GM18505 (cell line): ENCODE measurements at regions not wholly inside any gene's neighbourhood (a gene's known extent, or its start where the extent isn't known, plus 50 kb on each side); places are given as distances from the start of the nearest gene placed in this dataset.
"Not testable (repeated sequence)": the region's sequence is repeated elsewhere in the genome, so short reads cannot be mapped to it uniquely, and the experiment has no call there.

Source experiments
- ATAC-seq: cut with Tn5 transposase; IDR thresholded peaks from one replicate; pipeline ENCODE4 v1.9.1; 2021; ENCODE audit not compliant: unreplicated experiment
- POLR2A ChIP-seq: IDR thresholded peaks from 4 replicates; pipeline ENCODE4 v1.6.1; 2011; ENCODE audit warnings: borderline replicate concordance; ENCODE audit not compliant: insufficient read depth, insufficient read length; ENCODE audit errors: extremely low read depth

GRCh38 chr9:108262836-108263235 is 593.0 kb downstream of the ACTL7B start:
- no peak for TF ChIP-seq POLR2A
- no peak for ATAC-seq

- no peak for TF ChIP-seq POLR2A
Observed at GRCh38 chr9:108259917-108260675, 595.7 kb downstream of the ACTL7B start.

GRCh38 chr9:108258640-108259039 is 597.1 kb downstream of the ACTL7B start:
- ATAC-seq: no peak

More at GRCh38 chr9:108259917-108260675, 595.7 kb downstream of the ACTL7B start:
- no peak for ATAC-seq

GRCh38 chr9:108257382-108257781 is 598.4 kb downstream of the ACTL7B start:
- no peak for ATAC-seq
- no peak for TF ChIP-seq POLR2A

More at GRCh38 chr9:108258640-108259039, 597.1 kb downstream of the ACTL7B start:
- no peak for TF ChIP-seq POLR2A

GRCh38 chr9:108254236-108254635 is 601.5 kb downstream of the ACTL7B start:
- no peak for TF ChIP-seq POLR2A

GRCh38 chr9:108247391-108247790 is 608.4 kb downstream of the ACTL7B start:
- not testable (repeated sequence) for ATAC-seq

More at GRCh38 chr9:108254236-108254635, 601.5 kb downstream of the ACTL7B start:
- ATAC-seq: no peak

GRCh38 chr9:108245901-108246300 is 609.9 kb downstream of the ACTL7B start:
- ATAC-seq: no peak
- TF ChIP-seq POLR2A: no peak

GRCh38 chr9:108245331-108245730 is 610.5 kb downstream of the ACTL7B start:
- no peak for ATAC-seq
- no peak for TF ChIP-seq POLR2A

- no peak for TF ChIP-seq POLR2A
- no peak for ATAC-seq
Observed at GRCh38 chr9:108244686-108245085, 611.1 kb downstream of the ACTL7B start.

- no peak for TF ChIP-seq POLR2A
- ATAC-seq: no peak
Observed at GRCh38 chr9:108241384-108242073, 614.3 kb downstream of the ACTL7B start.

GRCh38 chr9:108239696-108240321 is 616.0 kb downstream of the ACTL7B start:
- no peak for ATAC-seq
- TF ChIP-seq POLR2A: no peak

- ATAC-seq: no peak
- TF ChIP-seq POLR2A: no peak
Observed at GRCh38 chr9:108235609-108236008, 620.2 kb downstream of the ACTL7B start.

- no peak for TF ChIP-seq POLR2A
- no peak for ATAC-seq
Observed at GRCh38 chr9:108234811-108235210, 621.0 kb downstream of the ACTL7B start.
